GM23338 (cell line): ENCODE measurements at regions not wholly inside any gene's neighbourhood (a gene's known extent, or its start where the extent isn't known, plus 50 kb on each side); places are given as distances from the start of the nearest gene placed in this dataset.

ENCODE experiments used
- ATAC-seq: fragments of 200-7000 bp; cut with Tn5 transposase; 3 replicates; pipeline ENCODE4 v1.9.1; 2020
- DNase-seq: peaks from one replicate; pipeline ENCODE4 v3.0.0-alpha.2; 2015; ENCODE audit warnings: low spot score
- H2AFZ ChIP-seq: fragments of 200-600 bp; sonication (generic); 2 replicates; pipeline ENCODE4 v1.8.0; 2016; ENCODE audit warnings: antibody characterized with exemption, mild to moderate bottlenecking, moderate library complexity
- H3F3A ChIP-seq: fragments of 200-600 bp; sonication (generic); replicated peaks from 2 replicates; pipeline ENCODE4 v1.8.0; 2017; ENCODE audit warnings: antibody characterized with exemption, mixed run types, low read depth
- H3K27ac ChIP-seq: fragments of 200-600 bp; sonication (generic); 2 replicates; pipeline ENCODE4 v1.6.1; 2016; ENCODE audit warnings: low read depth
- H3K27me3 ChIP-seq: fragments of 200-600 bp; sonication (generic); 2 replicates; pipeline ENCODE4 v1.8.0; 2016; ENCODE audit warnings: mild to moderate bottlenecking, mixed run types, moderate library complexity; ENCODE audit not compliant: insufficient read depth
- H3K36me3 ChIP-seq: fragments of 200-600 bp; sonication (generic); 2 replicates; pipeline ENCODE4 v1.8.0; 2016; ENCODE audit warnings: mild to moderate bottlenecking; ENCODE audit not compliant: insufficient read depth
- H3K4me1 ChIP-seq: fragments of 200-600 bp; sonication (generic); 2 replicates; pipeline ENCODE4 v1.8.0; 2016; ENCODE audit warnings: mild to moderate bottlenecking, moderate library complexity; ENCODE audit not compliant: insufficient read depth
- H3K4me2 ChIP-seq: fragments of 200-600 bp; sonication (generic); 2 replicates; pipeline ENCODE4 v1.7.1; 2017; ENCODE audit warnings: mixed run types
- H3K4me3 ChIP-seq: fragments of 200-600 bp; sonication (generic); 2 replicates; pipeline ENCODE4 v1.6.1; 2016; ENCODE audit warnings: mixed run types
- H3K79me2 ChIP-seq: fragments of 200-600 bp; sonication (generic); replicated peaks from 2 replicates; pipeline ENCODE4 v1.8.0; 2017; ENCODE audit warnings: mild to moderate bottlenecking; ENCODE audit not compliant: insufficient read depth
- H3K9me2 ChIP-seq: fragments of 200-600 bp; sonication (generic); 2 replicates; pipeline ENCODE4 v1.8.0; 2017; ENCODE audit not compliant: insufficient read depth
- H4K20me1 ChIP-seq: fragments of 200-600 bp; sonication (generic); replicated peaks from 2 replicates; pipeline ENCODE4 v1.8.0; 2017; ENCODE audit warnings: mild to moderate bottlenecking; ENCODE audit not compliant: insufficient read depth
- H3K27ac Mint-ChIP-seq: 2 replicates; pipeline ENCODE4 v1.8.0; 2020; ENCODE audit warnings: inconsistent platforms, mild to moderate bottlenecking, moderate library complexity, mixed read lengths
- H3K27me3 Mint-ChIP-seq: 3 replicates; pipeline ENCODE4 v1.8.0; 2022; ENCODE audit warnings: low read depth, mild to moderate bottlenecking, moderate library complexity, mixed read lengths, inconsistent platforms; ENCODE audit not compliant: insufficient read depth, poor library complexity
- H3K36me3 Mint-ChIP-seq: 3 replicates; pipeline ENCODE4 v1.8.0; 2021; ENCODE audit warnings: low read depth, mild to moderate bottlenecking, inconsistent platforms, moderate library complexity, mixed read lengths
- H3K4me1 Mint-ChIP-seq: 3 replicates; pipeline ENCODE4 v1.8.0; 2020; ENCODE audit warnings: mild to moderate bottlenecking, inconsistent platforms, mixed read lengths
- H3K4me3 Mint-ChIP-seq: 3 replicates; pipeline ENCODE4 v1.8.0; 2021; ENCODE audit warnings: moderate library complexity, mild to moderate bottlenecking, inconsistent platforms, mixed read lengths
- H3K9me3 Mint-ChIP-seq: 3 replicates; pipeline ENCODE4 v1.8.0; 2020; ENCODE audit warnings: moderate library complexity, mild to moderate bottlenecking, inconsistent platforms, mixed read lengths
- CTCF ChIP-seq, 2 experiments: fragments of 200-600 bp in 1 of 2; sonication (generic) in 1 of 2; conservative IDR thresholded peaks; 2 replicates each; pipeline versions ENCODE4 v1.5.1 to v1.6.1; 2016 to 2017; ENCODE audit warnings: antibody characterized with exemption in 2 of 2, low read depth in 2 of 2, mild to moderate bottlenecking in 2 of 2, moderate library complexity in 1 of 2
- EZH2 ChIP-seq: fragments of 200-600 bp; sonication (generic); IDR thresholded peaks from one replicate; pipeline ENCODE4 v1.8.0; 2017; ENCODE audit warnings: antibody characterized with exemption, mild to moderate bottlenecking, low read depth; ENCODE audit not compliant: unreplicated experiment
- JUNB ChIP-seq: IDR thresholded peaks from one replicate; pipeline ENCODE4 v1.6.1; 2016; ENCODE audit warnings: antibody characterized with exemption; ENCODE audit not compliant: unreplicated experiment
- NANOG ChIP-seq: IDR thresholded peaks from 2 replicates; pipeline ENCODE4 v1.6.1; 2016; ENCODE audit warnings: antibody characterized with exemption, borderline replicate concordance
- POLR2AphosphoS5 ChIP-seq: IDR thresholded peaks from 2 replicates; pipeline ENCODE4 v1.6.1; 2016; ENCODE audit warnings: antibody characterized with exemption, low read depth
- REST ChIP-seq: IDR thresholded peaks from one replicate; pipeline ENCODE4 v1.6.1; 2018; ENCODE audit warnings: antibody characterized with exemption; ENCODE audit not compliant: unreplicated experiment
- STAT1 ChIP-seq: IDR thresholded peaks from one replicate; pipeline ENCODE4 v1.6.1; 2016; ENCODE audit warnings: antibody characterized with exemption; ENCODE audit not compliant: unreplicated experiment
- ZNF114 ChIP-seq: fragments of 250-450 bp; sonication (Bioruptor Pico); IDR thresholded peaks from 2 replicates; pipeline ENCODE4 v1.5.0; 2020; ENCODE audit warnings: mild to moderate bottlenecking, moderate library complexity
- ZNF331 ChIP-seq: fragments of 250-450 bp; sonication (Bioruptor Pico); IDR thresholded peaks from 2 replicates; pipeline ENCODE4 v1.5.0; 2020; ENCODE audit warnings: low read depth, mild to moderate bottlenecking, moderate library complexity
- ZNF462 ChIP-seq: fragments of 250-450 bp; sonication (Bioruptor Pico); IDR thresholded peaks from 2 replicates; pipeline ENCODE4 v1.5.0; 2020; ENCODE audit warnings: mild to moderate bottlenecking, moderate library complexity

- TF ChIP-seq REST (no peak), POLR2AphosphoS5 (no peak)
These were observed 1170.0 kb upstream of the CITED2 start (continued) for GRCh38 chr6:140544431-140544830.

DNA sequence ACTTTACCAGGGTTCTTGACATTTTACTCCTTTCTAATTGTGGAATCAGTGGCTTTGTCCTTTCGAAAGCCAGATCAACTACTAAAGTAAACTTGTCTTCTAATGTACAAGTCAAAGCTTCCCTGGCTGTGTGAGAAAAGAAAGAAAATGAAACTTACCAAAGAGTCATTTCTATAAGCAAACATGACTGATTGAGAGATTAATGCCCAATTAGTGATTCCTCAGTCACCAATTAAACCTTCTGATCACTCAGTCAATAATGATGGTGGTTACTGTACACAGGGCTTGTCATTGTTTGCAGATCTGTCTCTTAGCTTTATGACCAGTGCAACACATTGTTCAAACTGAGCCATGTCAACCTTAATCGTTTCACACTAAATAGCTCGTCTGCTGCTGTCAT is 1168.4 kb upstream of the CITED2 start:
- H3K4me3 ChIP-seq: no peak overlapping the region
- H3K9me2 ChIP-seq: no peaks in the 10 kb centered on the region; the same call in 1 of the 2 replicates
- no peaks in the 10 kb centered on the region for H3K27me3 Mint-ChIP-seq
- no peak for DNase-seq
- no peaks in the 10 kb centered on the region for H3F3A ChIP-seq
- no peaks in the 10 kb centered on the region for H3K27me3 ChIP-seq
- no peak overlapping the region for H3K4me2 ChIP-seq
- H3K4me1 ChIP-seq: peaks cover 11% of the 10 kb centered on the region
- peaks cover 9% of the 10 kb centered on the region for H3K4me1 Mint-ChIP-seq
- H3K9me3 Mint-ChIP-seq: peaks cover 2% of the 10 kb centered on the region; the same call in 1 of the 3 replicates
- no peaks in the 10 kb centered on the region for H3K79me2 ChIP-seq
- H3K36me3 ChIP-seq: no peaks in the 10 kb centered on the region
- H2AFZ ChIP-seq: no peak overlapping the region
- no peak for ATAC-seq
- H3K27ac ChIP-seq: no peak overlapping the region
- H3K36me3 Mint-ChIP-seq: no peaks in the 10 kb centered on the region
- H4K20me1 ChIP-seq: no peaks in the 10 kb centered on the region
- TF ChIP-seq JUNB: no peak
- TF ChIP-seq NANOG: no peak
- no peak for TF ChIP-seq ZNF331 (CRISPR knock-in tag)
- no peak for TF ChIP-seq CTCF (conservative IDR thresholded peaks at IDR 0.05; ENCODE audit: low read depth in 2 of 2)
- TF ChIP-seq ZNF114 (CRISPR knock-in tag): no peak
- no peak for TF ChIP-seq STAT1
- TF ChIP-seq EZH2: no peak
- TF ChIP-seq ZNF462 (CRISPR knock-in tag): no peak
- no peak overlapping the region for H3K27ac Mint-ChIP-seq
- no peak overlapping the region for H3K4me3 Mint-ChIP-seq
